C4-2B (cell line): ENCODE measurements at regions not wholly inside any gene's neighbourhood (a gene's known extent, or its start where the extent isn't known, plus 50 kb on each side); places are given as distances from the start of the nearest gene placed in this dataset.
"Not testable (repeated sequence)": the region's sequence is repeated elsewhere in the genome, so short reads cannot be mapped to it uniquely, and the experiment has no call there.

Experiments used
- H3K27ac ChIP-seq: fragments of 450-650 bp; 2 replicates; pipeline ENCODE4 v1.5.1; 2017
- CTCF ChIP-seq: fragments of 450-650 bp; conservative IDR thresholded peaks from 2 replicates; pipeline ENCODE4 v1.5.1; 2017; ENCODE audit warnings: mild to moderate bottlenecking
- ZFX ChIP-seq: fragments of 450-650 bp; IDR thresholded peaks from 2 replicates; pipeline ENCODE4 v1.6.1; 2017

GRCh38 chr4:86413426-86413825, 53.6 kb upstream of the MAPK10 start:
- not testable (repeated sequence) for H3K27ac ChIP-seq

DNA sequence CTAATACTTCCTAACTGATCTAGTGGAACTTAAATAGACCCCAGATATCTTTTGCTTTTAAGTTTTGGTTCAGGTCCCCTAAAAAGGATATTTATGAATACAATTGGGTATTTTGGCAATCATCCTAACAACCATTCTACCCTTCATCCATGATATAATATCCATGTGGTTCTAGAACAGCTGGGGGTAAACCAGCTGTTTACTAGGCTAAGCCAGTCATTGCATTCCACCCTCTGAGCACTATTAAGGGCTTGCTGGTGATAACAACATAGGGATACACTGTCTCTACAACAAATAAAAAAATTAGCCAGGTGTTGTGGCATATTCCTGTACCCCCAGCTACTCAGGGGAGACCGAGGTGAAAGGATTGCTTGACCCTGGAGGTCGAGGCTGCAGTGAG, 54.8 kb upstream of the MAPK10 start:
- H3K27ac ChIP-seq: no peak overlapping the region
- TF ChIP-seq ZFX: no peak
- TF ChIP-seq CTCF: no peak

DNA sequence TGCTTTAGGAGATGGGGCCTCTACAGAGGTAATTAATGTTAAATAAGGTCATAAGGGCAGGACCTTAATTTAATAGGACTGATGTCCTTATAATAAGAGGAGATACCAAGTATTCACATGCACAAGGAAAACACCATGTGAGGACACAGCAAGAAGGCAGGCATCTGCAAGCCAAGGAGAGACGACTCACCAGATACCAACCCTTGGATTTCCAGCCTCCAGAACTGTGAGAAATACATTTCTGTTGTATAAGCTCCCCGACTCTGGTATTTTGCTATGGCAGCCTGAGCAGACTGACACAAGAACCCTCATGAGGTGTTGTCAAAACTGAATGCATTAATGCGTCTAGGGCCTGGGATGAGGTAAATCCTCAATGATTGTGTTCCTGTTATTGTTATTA, 56.2 kb upstream of the MAPK10 start:
- TF ChIP-seq ZFX (no peak), CTCF (no peak)
- no peak overlapping the region for H3K27ac ChIP-seq

DNA sequence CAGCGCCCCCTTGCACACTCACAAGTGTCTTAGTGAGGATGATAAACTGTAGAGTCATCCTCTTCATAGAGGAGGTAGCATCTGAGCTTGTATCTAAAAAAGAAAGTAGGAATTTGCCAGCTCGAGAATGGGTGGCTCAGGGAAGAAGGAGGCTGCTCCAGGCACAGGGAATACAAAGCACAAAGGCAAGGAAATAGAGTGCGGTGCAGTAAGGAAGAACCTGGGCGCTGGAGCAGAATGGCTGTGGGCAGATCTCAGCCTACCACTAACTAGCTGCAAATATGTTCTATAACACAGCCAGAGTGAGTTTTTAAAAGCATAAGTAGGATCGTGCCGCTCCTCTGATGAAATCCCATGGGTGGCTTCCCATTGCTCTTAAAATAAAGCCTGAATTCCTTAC, 61.6 kb upstream of the MAPK10 start:
- TF ChIP-seq CTCF (no peak), ZFX (no peak)
- H3K27ac ChIP-seq: no peak overlapping the region

GRCh38 chr4:86431543-86432116, 71.8 kb upstream of the MAPK10 start:
- TF ChIP-seq ZFX (no peak), CTCF (no peak)
- no peak overlapping the region for H3K27ac ChIP-seq

- no peak overlapping the region for H3K27ac ChIP-seq
- TF ChIP-seq CTCF (no peak), ZFX (no peak)
These were observed 72.8 kb upstream of the MAPK10 start for GRCh38 chr4:86432559-86433134.

GRCh38 chr4:86439293-86439692, 79.4 kb upstream of the MAPK10 start:
- no peak overlapping the region for H3K27ac ChIP-seq
- no peak for TF ChIP-seq ZFX
- TF ChIP-seq CTCF: no peak
